H1 (cell line): ENCODE measurements at regions not wholly inside any gene's neighbourhood (a gene's known extent, or its start where the extent isn't known, plus 50 kb on each side); places are given as distances from the start of the nearest gene placed in this dataset.

Experiments
- CEBPB ChIP-seq: IDR thresholded peaks from 2 replicates; pipeline ENCODE4 v1.6.1; 2012; ENCODE audit warnings: low read depth, low read length
- EGR1 ChIP-seq: IDR thresholded peaks from 2 replicates; pipeline ENCODE4 v1.6.1; 2011; ENCODE audit warnings: low read depth, low read length, borderline replicate concordance
- KDM1A ChIP-seq: fragments of 200-600, 300-600 bp; sonication (generic); IDR thresholded peaks from 2 replicates; pipeline ENCODE4 v1.7.1; 2016; ENCODE audit warnings: mild to moderate bottlenecking, low read length, borderline replicate concordance
- POLR2AphosphoS5 ChIP-seq: IDR thresholded peaks from 2 replicates; pipeline ENCODE4 v1.6.1; 2011; ENCODE audit warnings: low read depth, low read length
- POU5F1 ChIP-seq: IDR thresholded peaks from 2 replicates; pipeline ENCODE4 v1.6.1; 2011; ENCODE audit warnings: low read depth, mild to moderate bottlenecking, low read length, moderate library complexity
- RXRA ChIP-seq: IDR thresholded peaks from 2 replicates; pipeline ENCODE4 v1.6.1; 2011; ENCODE audit warnings: low read depth, mild to moderate bottlenecking, low read length, moderate library complexity; ENCODE audit not compliant: insufficient read depth
- TBP ChIP-seq: IDR thresholded peaks from 2 replicates; pipeline ENCODE4 v1.6.1; 2011; ENCODE audit warnings: low read depth, low read length, improper control_type of control experiment
- TCF12 ChIP-seq: IDR thresholded peaks from 2 replicates; pipeline ENCODE4 v1.6.1; 2011; ENCODE audit warnings: low read depth, mild to moderate bottlenecking, low read length
- YY1 ChIP-seq: IDR thresholded peaks from 2 replicates; pipeline ENCODE4 v1.6.1; 2011; ENCODE audit warnings: low read depth, mild to moderate bottlenecking, low read length
- TF ChIP-seq, protein P1 (sequence below): fragments of 300-600 bp; sonication (generic); IDR thresholded peaks from 2 replicates; pipeline ENCODE4 v1.7.1; 2012; ENCODE audit warnings: low read length, moderate library complexity, mild to moderate bottlenecking, inconsistent platforms; ENCODE audit not compliant: insufficient replicate concordance
- TF ChIP-seq, protein P2 (sequence below): IDR thresholded peaks from 2 replicates; pipeline ENCODE4 v1.6.1; 2012; ENCODE audit warnings: low read length, inconsistent platforms

DNA sequence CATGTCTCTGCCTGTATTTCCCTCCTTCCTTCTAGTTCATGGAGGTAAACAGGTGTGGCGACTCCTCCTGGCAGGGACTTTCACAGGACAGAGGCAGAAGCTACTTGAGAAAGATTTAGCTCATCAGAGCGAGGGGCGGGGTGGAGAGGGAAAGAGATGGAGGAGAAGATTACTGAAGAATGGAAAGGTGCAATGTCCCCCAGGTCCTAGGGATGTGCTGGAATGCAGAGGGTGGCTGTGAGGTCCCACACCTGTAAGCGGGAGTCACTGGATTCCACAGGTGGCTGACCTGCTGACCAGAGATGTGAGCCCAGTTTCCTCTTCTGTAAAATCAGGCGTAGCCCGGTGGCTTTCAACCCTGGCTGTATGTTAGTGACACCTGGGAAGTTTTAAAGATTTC lies 199.2 kb upstream of the SULF2 start (continued):
- TF ChIP-seq, protein P1, sequence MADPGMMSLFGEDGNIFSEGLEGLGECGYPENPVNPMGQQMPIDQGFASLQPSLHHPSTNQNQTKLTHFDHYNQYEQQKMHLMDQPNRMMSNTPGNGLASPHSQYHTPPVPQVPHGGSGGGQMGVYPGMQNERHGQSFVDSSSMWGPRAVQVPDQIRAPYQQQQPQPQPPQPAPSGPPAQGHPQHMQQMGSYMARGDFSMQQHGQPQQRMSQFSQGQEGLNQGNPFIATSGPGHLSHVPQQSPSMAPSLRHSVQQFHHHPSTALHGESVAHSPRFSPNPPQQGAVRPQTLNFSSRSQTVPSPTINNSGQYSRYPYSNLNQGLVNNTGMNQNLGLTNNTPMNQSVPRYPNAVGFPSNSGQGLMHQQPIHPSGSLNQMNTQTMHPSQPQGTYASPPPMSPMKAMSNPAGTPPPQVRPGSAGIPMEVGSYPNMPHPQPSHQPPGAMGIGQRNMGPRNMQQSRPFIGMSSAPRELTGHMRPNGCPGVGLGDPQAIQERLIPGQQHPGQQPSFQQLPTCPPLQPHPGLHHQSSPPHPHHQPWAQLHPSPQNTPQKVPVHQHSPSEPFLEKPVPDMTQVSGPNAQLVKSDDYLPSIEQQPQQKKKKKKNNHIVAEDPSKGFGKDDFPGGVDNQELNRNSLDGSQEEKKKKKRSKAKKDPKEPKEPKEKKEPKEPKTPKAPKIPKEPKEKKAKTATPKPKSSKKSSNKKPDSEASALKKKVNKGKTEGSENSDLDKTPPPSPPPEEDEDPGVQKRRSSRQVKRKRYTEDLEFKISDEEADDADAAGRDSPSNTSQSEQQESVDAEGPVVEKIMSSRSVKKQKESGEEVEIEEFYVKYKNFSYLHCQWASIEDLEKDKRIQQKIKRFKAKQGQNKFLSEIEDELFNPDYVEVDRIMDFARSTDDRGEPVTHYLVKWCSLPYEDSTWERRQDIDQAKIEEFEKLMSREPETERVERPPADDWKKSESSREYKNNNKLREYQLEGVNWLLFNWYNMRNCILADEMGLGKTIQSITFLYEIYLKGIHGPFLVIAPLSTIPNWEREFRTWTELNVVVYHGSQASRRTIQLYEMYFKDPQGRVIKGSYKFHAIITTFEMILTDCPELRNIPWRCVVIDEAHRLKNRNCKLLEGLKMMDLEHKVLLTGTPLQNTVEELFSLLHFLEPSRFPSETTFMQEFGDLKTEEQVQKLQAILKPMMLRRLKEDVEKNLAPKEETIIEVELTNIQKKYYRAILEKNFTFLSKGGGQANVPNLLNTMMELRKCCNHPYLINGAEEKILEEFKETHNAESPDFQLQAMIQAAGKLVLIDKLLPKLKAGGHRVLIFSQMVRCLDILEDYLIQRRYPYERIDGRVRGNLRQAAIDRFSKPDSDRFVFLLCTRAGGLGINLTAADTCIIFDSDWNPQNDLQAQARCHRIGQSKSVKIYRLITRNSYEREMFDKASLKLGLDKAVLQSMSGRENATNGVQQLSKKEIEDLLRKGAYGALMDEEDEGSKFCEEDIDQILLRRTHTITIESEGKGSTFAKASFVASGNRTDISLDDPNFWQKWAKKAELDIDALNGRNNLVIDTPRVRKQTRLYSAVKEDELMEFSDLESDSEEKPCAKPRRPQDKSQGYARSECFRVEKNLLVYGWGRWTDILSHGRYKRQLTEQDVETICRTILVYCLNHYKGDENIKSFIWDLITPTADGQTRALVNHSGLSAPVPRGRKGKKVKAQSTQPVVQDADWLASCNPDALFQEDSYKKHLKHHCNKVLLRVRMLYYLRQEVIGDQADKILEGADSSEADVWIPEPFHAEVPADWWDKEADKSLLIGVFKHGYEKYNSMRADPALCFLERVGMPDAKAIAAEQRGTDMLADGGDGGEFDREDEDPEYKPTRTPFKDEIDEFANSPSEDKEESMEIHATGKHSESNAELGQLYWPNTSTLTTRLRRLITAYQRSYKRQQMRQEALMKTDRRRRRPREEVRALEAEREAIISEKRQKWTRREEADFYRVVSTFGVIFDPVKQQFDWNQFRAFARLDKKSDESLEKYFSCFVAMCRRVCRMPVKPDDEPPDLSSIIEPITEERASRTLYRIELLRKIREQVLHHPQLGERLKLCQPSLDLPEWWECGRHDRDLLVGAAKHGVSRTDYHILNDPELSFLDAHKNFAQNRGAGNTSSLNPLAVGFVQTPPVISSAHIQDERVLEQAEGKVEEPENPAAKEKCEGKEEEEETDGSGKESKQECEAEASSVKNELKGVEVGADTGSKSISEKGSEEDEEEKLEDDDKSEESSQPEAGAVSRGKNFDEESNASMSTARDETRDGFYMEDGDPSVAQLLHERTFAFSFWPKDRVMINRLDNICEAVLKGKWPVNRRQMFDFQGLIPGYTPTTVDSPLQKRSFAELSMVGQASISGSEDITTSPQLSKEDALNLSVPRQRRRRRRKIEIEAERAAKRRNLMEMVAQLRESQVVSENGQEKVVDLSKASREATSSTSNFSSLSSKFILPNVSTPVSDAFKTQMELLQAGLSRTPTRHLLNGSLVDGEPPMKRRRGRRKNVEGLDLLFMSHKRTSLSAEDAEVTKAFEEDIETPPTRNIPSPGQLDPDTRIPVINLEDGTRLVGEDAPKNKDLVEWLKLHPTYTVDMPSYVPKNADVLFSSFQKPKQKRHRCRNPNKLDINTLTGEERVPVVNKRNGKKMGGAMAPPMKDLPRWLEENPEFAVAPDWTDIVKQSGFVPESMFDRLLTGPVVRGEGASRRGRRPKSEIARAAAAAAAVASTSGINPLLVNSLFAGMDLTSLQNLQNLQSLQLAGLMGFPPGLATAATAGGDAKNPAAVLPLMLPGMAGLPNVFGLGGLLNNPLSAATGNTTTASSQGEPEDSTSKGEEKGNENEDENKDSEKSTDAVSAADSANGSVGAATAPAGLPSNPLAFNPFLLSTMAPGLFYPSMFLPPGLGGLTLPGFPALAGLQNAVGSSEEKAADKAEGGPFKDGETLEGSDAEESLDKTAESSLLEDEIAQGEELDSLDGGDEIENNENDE: no peak
- no peak for TF ChIP-seq KDM1A
- TF ChIP-seq CEBPB: no peak
- no peak for TF ChIP-seq TBP
- no peak for TF ChIP-seq TCF12
- TF ChIP-seq POU5F1: no peak
- TF ChIP-seq, protein P2, sequence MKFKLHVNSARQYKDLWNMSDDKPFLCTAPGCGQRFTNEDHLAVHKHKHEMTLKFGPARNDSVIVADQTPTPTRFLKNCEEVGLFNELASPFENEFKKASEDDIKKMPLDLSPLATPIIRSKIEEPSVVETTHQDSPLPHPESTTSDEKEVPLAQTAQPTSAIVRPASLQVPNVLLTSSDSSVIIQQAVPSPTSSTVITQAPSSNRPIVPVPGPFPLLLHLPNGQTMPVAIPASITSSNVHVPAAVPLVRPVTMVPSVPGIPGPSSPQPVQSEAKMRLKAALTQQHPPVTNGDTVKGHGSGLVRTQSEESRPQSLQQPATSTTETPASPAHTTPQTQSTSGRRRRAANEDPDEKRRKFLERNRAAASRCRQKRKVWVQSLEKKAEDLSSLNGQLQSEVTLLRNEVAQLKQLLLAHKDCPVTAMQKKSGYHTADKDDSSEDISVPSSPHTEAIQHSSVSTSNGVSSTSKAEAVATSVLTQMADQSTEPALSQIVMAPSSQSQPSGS: no peak
- TF ChIP-seq EGR1: no peak
- no peak for TF ChIP-seq RXRA
- TF ChIP-seq YY1: no peak
- TF ChIP-seq POLR2AphosphoS5: no peak
